ENCODE measurements at regions not wholly inside any gene's neighbourhood (a gene's known extent, or its start where the extent isn't known, plus 50 kb on each side); places are given as distances from the start of the nearest gene placed in this dataset.

DNA sequence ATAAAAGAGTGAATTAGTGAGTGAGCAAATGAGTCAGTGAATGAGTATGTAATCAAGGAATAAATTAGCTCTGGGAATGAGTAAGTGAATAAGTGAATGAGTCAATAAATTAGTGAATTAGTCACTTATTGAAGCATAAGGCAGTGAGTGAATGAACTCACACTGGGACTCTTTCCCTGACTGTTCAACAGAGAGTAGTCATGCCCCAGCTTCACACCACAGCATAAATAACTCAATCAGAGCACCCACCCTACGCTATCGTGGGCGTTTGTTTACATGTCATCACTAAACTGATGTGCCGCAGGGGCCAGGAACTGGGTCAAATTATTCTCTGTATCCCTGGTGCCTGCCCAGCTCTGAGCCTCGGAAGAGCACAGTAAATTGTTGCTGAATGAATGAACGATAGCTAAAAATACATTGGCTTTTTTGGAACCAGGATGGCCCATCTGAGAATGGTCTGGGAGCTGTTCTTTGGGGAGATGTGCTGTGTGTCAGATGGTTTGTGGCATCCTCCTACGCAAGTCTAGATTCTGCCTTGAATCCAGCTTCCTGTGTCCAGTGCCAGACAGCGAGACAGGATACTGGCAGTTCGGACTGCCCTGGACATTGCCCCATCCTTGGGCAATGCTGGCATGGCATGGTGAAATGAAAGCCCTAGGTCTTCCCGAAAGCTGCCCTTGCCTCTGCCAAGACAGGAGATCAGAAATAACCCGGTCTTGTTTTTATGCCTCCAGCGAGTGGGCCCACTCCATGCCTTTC, 98.0 kb upstream of the RTL1 start:
- peak; percentile 58 for FAIRE-seq
- Mint-ChIP-seq H3K27ac (ENCODE audit: unreplicated experiment) (peak overlapping the region; percentile 41), H3K4me3 (ENCODE audit: unreplicated experiment) (no peak overlapping the region), H3K36me3 (ENCODE audit: low read depth, unreplicated experiment) (peaks cover 4% of the 10 kb centered on the region), H3K27me3 (ENCODE audit: low read depth, unreplicated experiment) (no peaks in the 10 kb centered on the region), H3K4me1 (ENCODE audit: low read depth, unreplicated experiment) (peaks cover 22% of the 10 kb centered on the region), H3K9me3 (ENCODE audit: unreplicated experiment) (peaks cover 11% of the 10 kb centered on the region)
- Histone ChIP-seq H3K9me3 (ENCODE audit: insufficient read depth, low read depth, low read length) (no peaks in the 10 kb centered on the region), H3K4me1 (ENCODE audit: insufficient read depth, low read length) (peaks cover 23% of the 10 kb centered on the region), H3K79me2 (ENCODE audit: insufficient read depth, low read length) (peaks cover 22% of the 10 kb centered on the region), H3K27ac (ENCODE audit: low read depth, low read length) (peak overlapping the region; percentile 57), H4K20me1 (ENCODE audit: insufficient read depth, low read length) (peaks cover 60% of the 10 kb centered on the region), H3K4me3 (ENCODE audit: insufficient read depth, low read depth, low read length) (no peak overlapping the region), H3K36me3 (ENCODE audit: insufficient read depth, low read length) (peaks cover 13% of the 10 kb centered on the region), H2AFZ (ENCODE audit: low read depth, low read length) (no peak overlapping the region), H3K27me3 (ENCODE audit: insufficient read depth, low read length) (no peaks in the 10 kb centered on the region), H3K9ac (ENCODE audit: low read length) (peak overlapping the region; percentile 20), H3K4me2 (ENCODE audit: low read length) (peak overlapping the region; percentile 34)
- peak; percentile 90 for DNase-seq (ENCODE audit: low read depth)
- TF ChIP-seq, protein P1, sequence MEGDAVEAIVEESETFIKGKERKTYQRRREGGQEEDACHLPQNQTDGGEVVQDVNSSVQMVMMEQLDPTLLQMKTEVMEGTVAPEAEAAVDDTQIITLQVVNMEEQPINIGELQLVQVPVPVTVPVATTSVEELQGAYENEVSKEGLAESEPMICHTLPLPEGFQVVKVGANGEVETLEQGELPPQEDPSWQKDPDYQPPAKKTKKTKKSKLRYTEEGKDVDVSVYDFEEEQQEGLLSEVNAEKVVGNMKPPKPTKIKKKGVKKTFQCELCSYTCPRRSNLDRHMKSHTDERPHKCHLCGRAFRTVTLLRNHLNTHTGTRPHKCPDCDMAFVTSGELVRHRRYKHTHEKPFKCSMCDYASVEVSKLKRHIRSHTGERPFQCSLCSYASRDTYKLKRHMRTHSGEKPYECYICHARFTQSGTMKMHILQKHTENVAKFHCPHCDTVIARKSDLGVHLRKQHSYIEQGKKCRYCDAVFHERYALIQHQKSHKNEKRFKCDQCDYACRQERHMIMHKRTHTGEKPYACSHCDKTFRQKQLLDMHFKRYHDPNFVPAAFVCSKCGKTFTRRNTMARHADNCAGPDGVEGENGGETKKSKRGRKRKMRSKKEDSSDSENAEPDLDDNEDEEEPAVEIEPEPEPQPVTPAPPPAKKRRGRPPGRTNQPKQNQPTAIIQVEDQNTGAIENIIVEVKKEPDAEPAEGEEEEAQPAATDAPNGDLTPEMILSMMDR (IDR thresholded peaks at IDR 0.05; ENCODE audit: insufficient read depth, low read depth, low read length) = no peak
- TF ChIP-seq EZH2 (IDR thresholded peaks at IDR 0.05; ENCODE audit: insufficient read depth, low read length) = no peak

DNA sequence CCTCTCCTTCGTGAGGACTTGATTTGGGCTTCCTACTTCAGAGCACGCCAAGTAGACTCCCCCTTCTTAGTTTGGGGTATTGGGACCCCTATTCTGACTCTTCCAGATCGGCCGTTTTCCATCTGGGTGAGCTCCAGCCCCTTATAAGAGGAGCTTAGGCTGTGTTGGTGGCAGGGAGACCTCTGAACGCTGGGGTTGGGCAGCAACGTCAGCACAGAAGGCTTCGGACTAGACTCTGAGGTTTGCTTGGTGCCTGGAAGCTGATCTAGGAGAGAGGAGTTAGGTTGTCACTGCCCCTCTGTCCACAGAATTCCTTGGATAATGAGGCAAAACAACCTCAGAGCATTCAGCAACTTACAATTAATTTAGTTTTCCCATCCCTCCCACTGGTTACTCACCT, 99.2 kb upstream of the RTL1 start:
- Mint-ChIP-seq H3K9me3 (ENCODE audit: unreplicated experiment) (peaks cover 11% of the 10 kb centered on the region), H3K27ac (ENCODE audit: unreplicated experiment) (no peak overlapping the region), H3K4me1 (ENCODE audit: low read depth, unreplicated experiment) (peaks cover 22% of the 10 kb centered on the region), H3K27me3 (ENCODE audit: low read depth, unreplicated experiment) (no peaks in the 10 kb centered on the region), H3K36me3 (ENCODE audit: low read depth, unreplicated experiment) (peaks cover 4% of the 10 kb centered on the region), H3K4me3 (ENCODE audit: unreplicated experiment) (no peak overlapping the region)
- no peaks in the 10 kb centered on the region for H3K9me3 ChIP-seq (ENCODE audit: insufficient read depth, low read depth, low read length)
- peaks cover 23% of the 10 kb centered on the region for H3K4me1 ChIP-seq (ENCODE audit: insufficient read depth, low read length)
- no peak overlapping the region for H3K4me3 ChIP-seq (ENCODE audit: insufficient read depth, low read depth, low read length)
- TF ChIP-seq, protein P1 (IDR thresholded peaks at IDR 0.05; ENCODE audit: insufficient read depth, low read depth, low read length) = no peak
- no peak for TF ChIP-seq EZH2 (IDR thresholded peaks at IDR 0.05; ENCODE audit: insufficient read depth, low read length)
- DNase-seq (ENCODE audit: low read depth) (no peak), FAIRE-seq (no peak)
- no peak overlapping the region for H3K4me2 ChIP-seq (ENCODE audit: low read length)
- H3K27ac ChIP-seq (ENCODE audit: low read depth, low read length) = no peak overlapping the region
- peaks cover 67% of the 10 kb centered on the region for H4K20me1 ChIP-seq (ENCODE audit: insufficient read depth, low read length)
- H3K9ac ChIP-seq (ENCODE audit: low read length) = no peak overlapping the region
- H3K36me3 ChIP-seq (ENCODE audit: insufficient read depth, low read length) = peaks cover 13% of the 10 kb centered on the region
- peaks cover 19% of the 10 kb centered on the region for H3K79me2 ChIP-seq (ENCODE audit: insufficient read depth, low read length)
- H3K27me3 ChIP-seq (ENCODE audit: insufficient read depth, low read length) = no peaks in the 10 kb centered on the region
- no peak overlapping the region for H2AFZ ChIP-seq (ENCODE audit: low read depth, low read length)

DNA sequence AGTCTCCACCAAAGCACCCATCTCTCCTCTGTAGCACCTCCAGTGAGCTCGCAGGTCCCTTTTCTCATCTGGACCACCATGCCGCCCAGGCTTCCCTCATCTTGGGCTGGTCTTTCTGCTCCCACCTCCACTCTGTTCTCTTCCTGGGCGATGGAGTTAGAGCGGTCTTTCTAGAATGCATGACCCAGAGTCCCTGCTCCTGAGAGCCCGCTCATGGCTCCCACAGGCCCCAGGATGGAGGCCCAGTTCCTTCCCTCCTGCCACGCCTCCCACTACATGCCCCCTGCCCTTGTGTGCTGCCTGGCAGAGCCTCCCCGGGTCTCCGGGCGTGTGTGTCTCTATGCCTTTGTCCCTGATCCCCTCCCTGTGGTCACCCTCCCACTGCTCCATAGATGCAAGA, 100.7 kb upstream of the RTL1 start:
- DNase-seq (ENCODE audit: low read depth) = no peak
- peak overlapping the region; percentile 89 for H3K27ac Mint-ChIP-seq (ENCODE audit: unreplicated experiment)

More for the DNA sequence above, 100.7 kb upstream of the RTL1 start:
- Mint-ChIP-seq H3K9me3 (ENCODE audit: unreplicated experiment) (peaks cover 11% of the 10 kb centered on the region), H3K27me3 (ENCODE audit: low read depth, unreplicated experiment) (no peaks in the 10 kb centered on the region), H3K4me3 (ENCODE audit: unreplicated experiment) (no peak overlapping the region), H3K36me3 (ENCODE audit: low read depth, unreplicated experiment) (peaks cover 6% of the 10 kb centered on the region), H3K4me1 (ENCODE audit: low read depth, unreplicated experiment) (peaks cover 25% of the 10 kb centered on the region)
- FAIRE-seq = no peak
- no peaks in the 10 kb centered on the region for H3K9me3 ChIP-seq (ENCODE audit: insufficient read depth, low read depth, low read length)
- H2AFZ ChIP-seq (ENCODE audit: low read depth, low read length) = no peak overlapping the region
- H4K20me1 ChIP-seq (ENCODE audit: insufficient read depth, low read length) = peaks cover 81% of the 10 kb centered on the region
- no peak overlapping the region for H3K4me3 ChIP-seq (ENCODE audit: insufficient read depth, low read depth, low read length)
- peaks cover 13% of the 10 kb centered on the region for H3K36me3 ChIP-seq (ENCODE audit: insufficient read depth, low read length)
- H3K9ac ChIP-seq (ENCODE audit: low read length) = no peak overlapping the region
- no peak overlapping the region for H3K27ac ChIP-seq (ENCODE audit: low read depth, low read length)
- H3K27me3 ChIP-seq (ENCODE audit: insufficient read depth, low read length) = no peaks in the 10 kb centered on the region
- TF ChIP-seq EZH2 (IDR thresholded peaks at IDR 0.05; ENCODE audit: insufficient read depth, low read length) = no peak
- TF ChIP-seq, protein P1 (IDR thresholded peaks at IDR 0.05; ENCODE audit: insufficient read depth, low read depth, low read length) = no peak
- H3K4me1 ChIP-seq (ENCODE audit: insufficient read depth, low read length) = peaks cover 23% of the 10 kb centered on the region
- H3K79me2 ChIP-seq (ENCODE audit: insufficient read depth, low read length) = peaks cover 19% of the 10 kb centered on the region
- no peak overlapping the region for H3K4me2 ChIP-seq (ENCODE audit: low read length)

All from astrocyte (in vitro differentiated cells and primary cell).